ENCODE measurements at regions not wholly inside any gene's neighbourhood (a gene's known extent, or its start where the extent isn't known, plus 50 kb on each side); places are given as distances from the start of the nearest gene placed in this dataset.

DNA sequence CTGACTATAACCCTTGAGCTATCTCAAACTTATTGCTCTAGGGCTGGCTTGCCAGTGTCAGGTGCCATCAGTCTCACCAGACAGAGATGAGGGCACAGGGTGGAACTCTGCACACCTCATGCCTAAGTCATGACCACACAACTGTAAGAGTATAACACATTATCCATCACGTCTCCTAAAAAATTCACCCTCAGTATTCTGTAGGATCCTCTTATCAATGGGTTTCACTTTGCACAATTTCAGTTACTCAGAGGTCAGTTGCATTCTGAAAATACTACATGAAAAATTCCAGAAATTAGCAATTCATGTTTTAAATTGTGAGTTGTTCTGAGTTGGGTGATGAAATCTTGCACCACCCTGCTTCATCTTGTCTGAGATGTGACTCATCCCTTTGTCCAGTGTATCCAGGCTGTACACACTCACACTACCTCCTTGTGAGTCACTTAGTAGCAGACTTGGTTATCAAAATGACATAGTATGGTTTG, 690.9 kb upstream of the CDH18 start:
- peak; percentile 40 for DNase-seq (ENCODE audit: low spot score)
- H3K27ac ChIP-seq (ENCODE audit: low read depth, low read length, poor library complexity, severe bottlenecking), result no peak overlapping the region
- no peak overlapping the region for H3K4me3 ChIP-seq (ENCODE audit: low read depth, low read length, poor library complexity, severe bottlenecking)
- ChIA-PET CTCF (no interaction called here), POLR2A (ENCODE audit: low non-redundant PET) (no interaction called here)
- no peaks in the 10 kb centered on the region for H3K4me1 ChIP-seq (ENCODE audit: insufficient read depth, low read length, poor library complexity, severe bottlenecking)
- H3K27me3 ChIP-seq (replicated peaks; ENCODE audit: insufficient read depth, low read depth, low read length, poor library complexity), result no peaks in the 10 kb centered on the region
- BruUV-seq (replicated peaks), result no TSS peak
- no peaks in the 10 kb centered on the region for H3K36me3 ChIP-seq (ENCODE audit: insufficient read depth, low read length, poor library complexity, severe bottlenecking)
- H3K9me3 ChIP-seq (ENCODE audit: low read depth, low read length, poor library complexity, severe bottlenecking), result no peaks in the 10 kb centered on the region
- intact Hi-C loops (cut with micrococcal nuclease; ENCODE audit: unreplicated experiment), result no loop called here
- no peak for TF ChIP-seq EZH2 (IDR thresholded peaks at IDR 0.05; ENCODE audit: borderline replicate concordance, low read depth, low read length, poor library complexity, severe bottlenecking)
- TF ChIP-seq CTCF (conservative IDR thresholded peaks at IDR 0.05; ENCODE audit: low read depth, low read length), result no peak

GRCh38 chr5:20678386-20678785, 690.4 kb upstream of the CDH18 start:
- Histone ChIP-seq H3K36me3 (ENCODE audit: insufficient read depth, low read length, poor library complexity, severe bottlenecking) (no peaks in the 10 kb centered on the region), H3K27me3 (replicated peaks; ENCODE audit: insufficient read depth, low read depth, low read length, poor library complexity) (no peaks in the 10 kb centered on the region), H3K4me3 (ENCODE audit: low read depth, low read length, poor library complexity, severe bottlenecking) (no peak overlapping the region), H3K9me3 (ENCODE audit: low read depth, low read length, poor library complexity, severe bottlenecking) (no peaks in the 10 kb centered on the region), H3K27ac (ENCODE audit: low read depth, low read length, poor library complexity, severe bottlenecking) (no peak overlapping the region), H3K4me1 (ENCODE audit: insufficient read depth, low read length, poor library complexity, severe bottlenecking) (no peaks in the 10 kb centered on the region)
- no TSS peak for BruUV-seq (replicated peaks)
- TF ChIP-seq CTCF (conservative IDR thresholded peaks at IDR 0.05; ENCODE audit: low read depth, low read length), result no peak
- no peak for TF ChIP-seq EZH2 (IDR thresholded peaks at IDR 0.05; ENCODE audit: borderline replicate concordance, low read depth, low read length, poor library complexity, severe bottlenecking)
- CTCF ChIA-PET, result no interaction called here
- DNase-seq (ENCODE audit: low spot score), result no peak
- POLR2A ChIA-PET (ENCODE audit: low non-redundant PET), result no interaction called here
- intact Hi-C loops (cut with micrococcal nuclease; ENCODE audit: unreplicated experiment), result no loop called here

GRCh38 chr5:20660588-20660987, 672.6 kb upstream of the CDH18 start:
- Histone ChIP-seq H3K27me3 (replicated peaks; ENCODE audit: insufficient read depth, low read depth, low read length, poor library complexity) (no peaks in the 10 kb centered on the region), H3K9me3 (ENCODE audit: low read depth, low read length, poor library complexity, severe bottlenecking) (no peaks in the 10 kb centered on the region), H3K4me3 (ENCODE audit: low read depth, low read length, poor library complexity, severe bottlenecking) (no peak overlapping the region), H3K27ac (ENCODE audit: low read depth, low read length, poor library complexity, severe bottlenecking) (no peak overlapping the region), H3K4me1 (ENCODE audit: insufficient read depth, low read length, poor library complexity, severe bottlenecking) (no peaks in the 10 kb centered on the region), H3K36me3 (ENCODE audit: insufficient read depth, low read length, poor library complexity, severe bottlenecking) (no peaks in the 10 kb centered on the region)
- intact Hi-C loops (cut with micrococcal nuclease; ENCODE audit: unreplicated experiment), result no loop called here
- BruUV-seq (replicated peaks), result no TSS peak
- no peak for DNase-seq (ENCODE audit: low spot score)
- TF ChIP-seq CTCF (conservative IDR thresholded peaks at IDR 0.05; ENCODE audit: low read depth, low read length), result no peak
- no peak for TF ChIP-seq EZH2 (IDR thresholded peaks at IDR 0.05; ENCODE audit: borderline replicate concordance, low read depth, low read length, poor library complexity, severe bottlenecking)
- ChIA-PET POLR2A (ENCODE audit: low non-redundant PET) (no interaction called here), CTCF (no interaction called here)

All from A673 (cell line).